Upper lobe of left lung (tissue), 6 donors: ENCODE measurements at regions not wholly inside any gene's neighbourhood (a gene's known extent, or its start where the extent isn't known, plus 50 kb on each side); places are given as distances from the start of the nearest gene placed in this dataset.

Source experiments
- ATAC-seq, 2 donors: fragments of 200-7000 bp; cut with Tn5 transposase; one replicate each; pipeline ENCODE4 v1.9.1; 2022; ENCODE audit warnings: mild to moderate bottlenecking in 2 of 2, moderate library complexity in 2 of 2; ENCODE audit not compliant: low FRiP score in 2 of 2
- DNase-seq, 2 donors: peaks; one replicate each; pipeline ENCODE4 v3.0.0-alpha.2; 2019 to 2020
- H3K27ac ChIP-seq, 4 donors: fragments of 200-600 bp; sonication (generic); one replicate each; pipeline ENCODE4 v1.5.1; 2016 to 2019
- H3K27me3 ChIP-seq, 4 donors: fragments of 200-600 bp; sonication (generic); one replicate each; pipeline ENCODE4 v1.5.1; 2017 to 2019
- H3K36me3 ChIP-seq, 4 donors: fragments of 200-600 bp; sonication (generic); one replicate each; pipeline ENCODE4 v1.5.1; 2016 to 2019
- H3K4me1 ChIP-seq, 4 donors: fragments of 200-600 bp; sonication (generic); one replicate each; pipeline ENCODE4 v1.5.1; 2018 to 2019
- H3K4me3 ChIP-seq, 4 donors: fragments of 200-600 bp; sonication (generic); one replicate each; pipeline ENCODE4 v1.5.1; 2017 to 2019; ENCODE audit warnings: mild to moderate bottlenecking in 2 of 4, moderate library complexity in 1 of 4
- H3K9me3 ChIP-seq, 4 donors: fragments of 200-600 bp; sonication (generic); one replicate each; pipeline ENCODE4 v1.5.1; 2018 to 2019
- CTCF ChIP-seq, 6 experiments: fragments of 450-650 bp in 4 of 6; fragments of 200-600 bp in 2 of 6; sonication (generic) in 2 of 6; IDR thresholded peaks; one replicate each; pipeline ENCODE4 v1.5.1; 2016 to 2019; ENCODE audit warnings: antibody characterized with exemption in 6 of 6
- EP300 ChIP-seq, 4 donors: sonication (generic); formaldehyde crosslinking; IDR thresholded peaks; one replicate each; pipeline ENCODE4 v1.5.1; 2017; ENCODE audit warnings: antibody characterized with exemption in 4 of 4, control low read depth in 2 of 4
- POLR2A ChIP-seq, 4 donors: fragments of 450-650 bp; IDR thresholded peaks; one replicate each; pipeline ENCODE4 v1.5.1; 2016 to 2017; ENCODE audit warnings: antibody characterized with exemption in 4 of 4, mild to moderate bottlenecking in 2 of 4
- POLR2AphosphoS5 ChIP-seq, 2 donors: sonication (generic); formaldehyde crosslinking; IDR thresholded peaks; one replicate each; pipeline ENCODE4 v1.5.1; 2017; ENCODE audit warnings: antibody characterized with exemption in 2 of 2
- WGBS, 2 donors: methylation state at CpG; one replicate each; pipeline ENCODE4 v1.1.5; 2017 to 2018; 5-methylcytosine and 5-hydroxymethylcytosine counted together
- donor health status: DM: no; HTN: no; CAD: no; lungs with moderate emphysema.
- donor health status: DM: no; HTN: yes; CAD: no; lungs with severe emphysema.

- Histone ChIP-seq H3K27me3 (no peaks in the 10 kb centered on the region), H3K9me3 (peaks cover 0 to 12% (median 2%) of the 10 kb centered on the region in 4 donors), H3K36me3 (no peaks in the 10 kb centered on the region), H3K4me3 (no peak overlapping the region), H3K27ac (no peak overlapping the region), H3K4me1 (no peaks in the 10 kb centered on the region)
- no peak for ATAC-seq
- 79 to 82% methylated on average over 4 of the region's 4 CpGs for WGBS, 2 donors
- no peak for TF ChIP-seq EP300 (IDR thresholded peaks at IDR 0.05)
- no peak for TF ChIP-seq POLR2AphosphoS5 (IDR thresholded peaks at IDR 0.05)
- no peak for TF ChIP-seq POLR2A (IDR thresholded peaks at IDR 0.05)
- no peak for TF ChIP-seq CTCF (IDR thresholded peaks at IDR 0.05)
- DNase-seq: peak in 1 of 2 donors; percentile 7
These were observed 384.2 kb upstream of the SALL3 start for GRCh38 chr18:78595453-78595852.

GRCh38 chr18:78595924-78596573 is 383.6 kb upstream of the SALL3 start:
- Histone ChIP-seq H3K4me1 (no peaks in the 10 kb centered on the region), H3K36me3 (no peaks in the 10 kb centered on the region), H3K27ac (no peak overlapping the region), H3K4me3 (no peak overlapping the region), H3K27me3 (no peaks in the 10 kb centered on the region), H3K9me3 (peaks cover 0 to 12% (median 2%) of the 10 kb centered on the region in 4 donors)
- peak in 1 of 2 donors; percentile 14 for DNase-seq
- no peak for TF ChIP-seq POLR2A (IDR thresholded peaks at IDR 0.05)
- TF ChIP-seq EP300 (IDR thresholded peaks at IDR 0.05): no peak
- WGBS, 2 donors: 71 to 77% methylated on average over 7 to 9 of the region's 9 CpGs
- ATAC-seq: no peak

GRCh38 chr18:78596794-78597345 is 382.7 kb upstream of the SALL3 start:
- WGBS, 2 donors: 45 to 48% methylated on average over 8 of the region's 8 CpGs
- peaks cover 0 to 12% (median 2%) of the 10 kb centered on the region in 4 donors for H3K9me3 ChIP-seq
- H3K4me3 ChIP-seq: no peak overlapping the region
- ATAC-seq: no peak
- no peaks in the 10 kb centered on the region for H3K4me1 ChIP-seq
- H3K27me3 ChIP-seq: no peaks in the 10 kb centered on the region
- TF ChIP-seq CTCF (IDR thresholded peaks at IDR 0.05): no peak
- no peak overlapping the region for H3K27ac ChIP-seq
- no peaks in the 10 kb centered on the region for H3K36me3 ChIP-seq
- DNase-seq: no peak

GRCh38 chr18:78601349-78601748 is 378.3 kb upstream of the SALL3 start:
- Histone ChIP-seq H3K27me3 (no peaks in the 10 kb centered on the region), H3K9me3 (no peaks in the 10 kb centered on the region), H3K4me3 (no peak overlapping the region), H3K27ac (no peak overlapping the region), H3K4me1 (no peaks in the 10 kb centered on the region), H3K36me3 (no peaks in the 10 kb centered on the region)
- DNase-seq: peak in 1 of 2 donors; percentile 10
- TF ChIP-seq POLR2A (IDR thresholded peaks at IDR 0.05) (no peak), POLR2AphosphoS5 (IDR thresholded peaks at IDR 0.05) (no peak), CTCF (IDR thresholded peaks at IDR 0.05) (no peak), EP300 (IDR thresholded peaks at IDR 0.05) (no peak)
- no peak for ATAC-seq
- 70 to 86% methylated on average over 4 to 14 of the region's 14 CpGs for WGBS, 2 donors

- Histone ChIP-seq H3K4me3 (no peak overlapping the region), H3K4me1 (no peaks in the 10 kb centered on the region), H3K36me3 (no peaks in the 10 kb centered on the region), H3K27ac (no peak overlapping the region), H3K27me3 (no peaks in the 10 kb centered on the region), H3K9me3 (no peaks in the 10 kb centered on the region)
- ATAC-seq: peak in 1 of 2 donors; percentile 9
- TF ChIP-seq EP300 (IDR thresholded peaks at IDR 0.05) (no peak), CTCF (IDR thresholded peaks at IDR 0.05) (no peak), POLR2AphosphoS5 (IDR thresholded peaks at IDR 0.05) (no peak), POLR2A (IDR thresholded peaks at IDR 0.05) (no peak)
- DNase-seq: no peak
- WGBS, 2 donors: 75 to 100% methylated on average over 2 to 7 of the region's 7 CpGs
These were observed 377.7 kb upstream of the SALL3 start for GRCh38 chr18:78601923-78602322.
